ENCODE measurements at regions not wholly inside any gene's neighbourhood (a gene's known extent, or its start where the extent isn't known, plus 50 kb on each side); places are given as distances from the start of the nearest gene placed in this dataset.

DNA sequence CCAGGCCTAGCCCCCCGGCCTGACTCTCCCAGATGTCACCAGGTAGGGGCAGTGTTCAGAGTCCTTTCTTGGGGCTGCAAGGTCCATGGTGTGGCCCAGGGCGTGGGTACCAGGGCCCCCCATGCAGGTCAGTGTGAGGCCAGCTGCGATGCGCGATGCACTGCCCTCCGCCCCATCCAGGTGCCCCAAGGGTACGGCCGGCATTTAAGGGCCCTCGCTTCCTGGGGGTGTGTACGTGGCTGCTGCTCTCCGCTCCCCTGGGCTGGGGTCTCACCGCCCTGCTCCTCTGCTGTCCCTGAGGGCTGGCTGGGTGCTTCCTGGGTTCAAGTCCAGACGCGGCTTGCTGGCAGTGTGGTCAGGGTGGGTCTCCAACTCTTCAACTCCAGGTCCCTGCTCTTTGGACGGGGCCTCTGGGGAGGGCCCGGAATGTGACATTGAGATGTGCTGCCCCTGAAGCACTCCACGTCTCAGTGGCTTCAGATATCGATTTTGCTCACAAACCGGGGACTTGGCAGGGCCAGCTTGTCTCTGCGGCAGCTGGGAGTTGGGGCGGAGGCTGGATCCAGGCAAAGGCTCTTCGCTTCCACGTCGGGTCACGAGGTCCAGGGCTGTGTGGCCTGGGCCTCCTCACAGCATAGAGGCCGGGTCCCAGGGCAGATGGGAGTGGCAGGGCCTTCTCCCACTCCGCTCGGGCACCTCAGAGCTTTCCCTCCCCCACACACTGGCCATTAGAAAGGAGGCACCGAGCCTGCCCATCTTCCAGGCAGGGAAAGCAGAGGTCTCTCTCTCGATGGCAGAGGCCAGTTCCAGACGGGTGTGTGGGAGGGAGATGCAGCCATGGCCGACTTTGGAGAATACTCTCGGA lies 93.2 kb downstream of the UNCX start:
- TF ChIP-seq CTCF (IDR thresholded peaks at IDR 0.05) (no peak), ZBTB21 (CRISPR knock-in tag; IDR thresholded peaks at IDR 0.05; ENCODE audit: borderline replicate concordance) (no peak), ESRRA (CRISPR knock-in tag; IDR thresholded peaks at IDR 0.05; ENCODE audit: borderline replicate concordance) (no peak), MYBL2 (CRISPR knock-in tag; IDR thresholded peaks at IDR 0.05) (no peak), NR2C2 (CRISPR knock-in tag; IDR thresholded peaks at IDR 0.05) (no peak), ZNF263 (CRISPR knock-in tag; IDR thresholded peaks at IDR 0.05; ENCODE audit: low read depth) (no peak), SP1 (CRISPR knock-in tag; conservative IDR thresholded peaks at IDR 0.05) (no peak), FOXP4 (CRISPR knock-in tag; IDR thresholded peaks at IDR 0.05) (no peak), ATF2 (CRISPR knock-in tag; IDR thresholded peaks at IDR 0.05; ENCODE audit: borderline replicate concordance, low read depth) (no peak), ZNF121 (CRISPR knock-in tag; IDR thresholded peaks at IDR 0.05) (no peak)
- TF ChIP-seq, protein P1, sequence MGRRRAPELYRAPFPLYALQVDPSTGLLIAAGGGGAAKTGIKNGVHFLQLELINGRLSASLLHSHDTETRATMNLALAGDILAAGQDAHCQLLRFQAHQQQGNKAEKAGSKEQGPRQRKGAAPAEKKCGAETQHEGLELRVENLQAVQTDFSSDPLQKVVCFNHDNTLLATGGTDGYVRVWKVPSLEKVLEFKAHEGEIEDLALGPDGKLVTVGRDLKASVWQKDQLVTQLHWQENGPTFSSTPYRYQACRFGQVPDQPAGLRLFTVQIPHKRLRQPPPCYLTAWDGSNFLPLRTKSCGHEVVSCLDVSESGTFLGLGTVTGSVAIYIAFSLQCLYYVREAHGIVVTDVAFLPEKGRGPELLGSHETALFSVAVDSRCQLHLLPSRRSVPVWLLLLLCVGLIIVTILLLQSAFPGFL (CRISPR knock-in tag; IDR thresholded peaks at IDR 0.05; ENCODE audit: borderline replicate concordance): no peak
- TF ChIP-seq, protein P2, sequence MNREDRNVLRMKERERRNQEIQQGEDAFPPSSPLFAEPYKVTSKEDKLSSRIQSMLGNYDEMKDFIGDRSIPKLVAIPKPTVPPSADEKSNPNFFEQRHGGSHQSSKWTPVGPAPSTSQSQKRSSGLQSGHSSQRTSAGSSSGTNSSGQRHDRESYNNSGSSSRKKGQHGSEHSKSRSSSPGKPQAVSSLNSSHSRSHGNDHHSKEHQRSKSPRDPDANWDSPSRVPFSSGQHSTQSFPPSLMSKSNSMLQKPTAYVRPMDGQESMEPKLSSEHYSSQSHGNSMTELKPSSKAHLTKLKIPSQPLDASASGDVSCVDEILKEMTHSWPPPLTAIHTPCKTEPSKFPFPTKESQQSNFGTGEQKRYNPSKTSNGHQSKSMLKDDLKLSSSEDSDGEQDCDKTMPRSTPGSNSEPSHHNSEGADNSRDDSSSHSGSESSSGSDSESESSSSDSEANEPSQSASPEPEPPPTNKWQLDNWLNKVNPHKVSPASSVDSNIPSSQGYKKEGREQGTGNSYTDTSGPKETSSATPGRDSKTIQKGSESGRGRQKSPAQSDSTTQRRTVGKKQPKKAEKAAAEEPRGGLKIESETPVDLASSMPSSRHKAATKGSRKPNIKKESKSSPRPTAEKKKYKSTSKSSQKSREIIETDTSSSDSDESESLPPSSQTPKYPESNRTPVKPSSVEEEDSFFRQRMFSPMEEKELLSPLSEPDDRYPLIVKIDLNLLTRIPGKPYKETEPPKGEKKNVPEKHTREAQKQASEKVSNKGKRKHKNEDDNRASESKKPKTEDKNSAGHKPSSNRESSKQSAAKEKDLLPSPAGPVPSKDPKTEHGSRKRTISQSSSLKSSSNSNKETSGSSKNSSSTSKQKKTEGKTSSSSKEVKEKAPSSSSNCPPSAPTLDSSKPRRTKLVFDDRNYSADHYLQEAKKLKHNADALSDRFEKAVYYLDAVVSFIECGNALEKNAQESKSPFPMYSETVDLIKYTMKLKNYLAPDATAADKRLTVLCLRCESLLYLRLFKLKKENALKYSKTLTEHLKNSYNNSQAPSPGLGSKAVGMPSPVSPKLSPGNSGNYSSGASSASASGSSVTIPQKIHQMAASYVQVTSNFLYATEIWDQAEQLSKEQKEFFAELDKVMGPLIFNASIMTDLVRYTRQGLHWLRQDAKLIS (CRISPR knock-in tag; IDR thresholded peaks at IDR 0.05; ENCODE audit: borderline replicate concordance): no peak
- TF ChIP-seq, protein P3, sequence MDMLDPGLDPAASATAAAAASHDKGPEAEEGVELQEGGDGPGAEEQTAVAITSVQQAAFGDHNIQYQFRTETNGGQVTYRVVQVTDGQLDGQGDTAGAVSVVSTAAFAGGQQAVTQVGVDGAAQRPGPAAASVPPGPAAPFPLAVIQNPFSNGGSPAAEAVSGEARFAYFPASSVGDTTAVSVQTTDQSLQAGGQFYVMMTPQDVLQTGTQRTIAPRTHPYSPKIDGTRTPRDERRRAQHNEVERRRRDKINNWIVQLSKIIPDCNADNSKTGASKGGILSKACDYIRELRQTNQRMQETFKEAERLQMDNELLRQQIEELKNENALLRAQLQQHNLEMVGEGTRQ (CRISPR knock-in tag; IDR thresholded peaks at IDR 0.05): no peak

Data from WTC11 (cell line).